GM12892 (cell line): ENCODE measurements at regions not wholly inside any gene's neighbourhood (a gene's known extent, or its start where the extent isn't known, plus 50 kb on each side); places are given as distances from the start of the nearest gene placed in this dataset.

Source experiments
- DNase-seq: peaks from one replicate; pipeline ENCODE4 v3.0.0; 2011; ENCODE audit not compliant: insufficient read length
- FAIRE-seq: peaks from 2 replicates; lab custom pipeline; 2011; peaks lifted over from hg19 to GRCh38; lab: Jason Lieb, UNC
- POLR2A ChIP-seq: IDR thresholded peaks from 2 replicates; pipeline ENCODE4 v1.6.1; 2011; ENCODE audit warnings: low read depth, low read length, control low read depth
- POLR2AphosphoS5 ChIP-seq: IDR thresholded peaks from 2 replicates; pipeline ENCODE4 v1.6.1; 2011; ENCODE audit warnings: low read depth, low read length, control low read depth
- TAF1 ChIP-seq: IDR thresholded peaks from 2 replicates; pipeline ENCODE4 v1.6.1; 2011; ENCODE audit warnings: low read depth, mild to moderate bottlenecking, control low read depth, low read length, borderline replicate concordance

GRCh38 chr16:85543536-85543935 is 69.6 kb upstream of the GSE1 start:
- FAIRE-seq = no peak

DNA sequence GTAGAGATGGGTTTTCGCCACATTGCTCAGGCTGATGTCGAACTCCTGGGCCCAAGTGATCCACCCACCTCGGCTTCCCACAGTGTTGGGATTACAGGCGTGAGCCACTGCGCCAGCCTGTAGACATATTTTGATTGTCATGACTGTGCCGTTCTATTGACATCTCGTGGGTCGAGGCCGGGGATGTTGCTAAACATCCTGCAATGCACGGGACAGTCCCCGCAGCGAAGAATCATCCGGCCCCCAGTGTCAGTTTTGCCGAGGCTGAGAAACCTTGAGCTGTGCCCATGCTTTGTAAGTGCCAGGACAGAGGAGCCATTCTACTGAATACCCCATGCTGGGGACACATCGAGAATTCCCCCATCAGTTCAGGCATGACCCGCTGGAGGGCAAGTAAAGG is 69.1 kb upstream of the GSE1 start:
- TF ChIP-seq POLR2A = no peak
- TF ChIP-seq POLR2AphosphoS5 = no peak
- no peak for TF ChIP-seq TAF1
- FAIRE-seq = no peak
- DNase-seq = no peak

More at GRCh38 chr16:85543536-85543935, 69.6 kb upstream of the GSE1 start:
- no peak for DNase-seq
- TF ChIP-seq POLR2A = no peak
- no peak for TF ChIP-seq TAF1
- no peak for TF ChIP-seq POLR2AphosphoS5

- FAIRE-seq (no peak), DNase-seq (no peak)
- TF ChIP-seq TAF1 (no peak), POLR2AphosphoS5 (no peak), POLR2A (no peak)
These were observed 68.5 kb upstream of the GSE1 start for GRCh38 chr16:85544668-85545067.

DNA sequence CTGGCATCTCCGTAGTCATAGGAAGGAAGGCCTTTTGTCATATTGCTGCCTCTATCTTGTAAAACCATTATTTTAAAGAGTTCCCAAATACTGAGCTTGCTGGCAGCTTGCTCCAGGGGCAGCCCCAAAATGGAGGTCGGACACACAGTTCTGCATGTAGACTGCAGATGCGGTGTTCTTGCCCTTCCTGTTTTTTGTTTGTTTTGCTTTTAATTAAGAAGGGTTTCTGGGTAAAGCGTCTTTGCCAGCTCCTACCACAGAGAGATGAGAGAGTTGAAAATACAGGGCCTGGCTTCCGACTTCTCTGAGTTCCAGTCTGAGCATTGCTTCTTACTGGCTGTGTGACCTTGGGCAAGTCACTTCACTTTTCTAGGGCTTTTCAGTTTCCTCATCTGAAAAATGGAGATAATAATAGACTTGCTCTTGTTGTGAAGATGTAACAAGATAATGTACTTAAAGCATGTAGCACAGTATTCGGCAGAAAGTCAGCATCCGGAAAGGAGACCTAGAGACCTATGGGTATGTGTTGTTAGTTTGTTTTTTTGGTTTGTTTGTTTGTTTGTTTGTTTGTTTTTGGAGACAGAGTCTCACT is 67.8 kb upstream of the GSE1 start:
- DNase-seq (no peak), FAIRE-seq (no peak)
- TF ChIP-seq POLR2A = no peak
- TF ChIP-seq TAF1 = no peak
- no peak for TF ChIP-seq POLR2AphosphoS5

GRCh38 chr16:85546585-85547447 is 66.3 kb upstream of the GSE1 start:
- DNase-seq = no peak
- FAIRE-seq = no peak
- TF ChIP-seq POLR2AphosphoS5 (no peak), POLR2A (no peak), TAF1 (no peak)

DNA sequence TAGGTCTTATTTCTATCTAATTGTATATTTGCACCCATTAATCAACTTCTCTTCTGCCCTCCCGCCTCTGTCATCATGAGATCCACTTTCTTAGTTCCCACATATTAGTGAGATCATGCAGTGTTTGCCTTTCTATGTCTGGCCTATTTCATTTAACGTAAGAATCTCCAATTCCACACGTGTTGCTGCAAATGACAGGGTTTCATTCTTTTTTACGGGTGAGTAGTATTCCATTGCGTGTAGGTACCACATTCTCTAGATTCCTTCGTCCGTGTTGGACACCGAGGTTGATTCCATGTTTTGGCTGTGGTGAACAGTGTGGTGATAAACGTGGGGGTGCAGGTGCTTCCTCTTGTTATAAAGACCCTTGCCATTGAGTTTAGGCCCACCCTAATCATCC is 64.7 kb upstream of the GSE1 start:
- FAIRE-seq = no peak
- DNase-seq = no peak
- TF ChIP-seq TAF1 (no peak), POLR2A (no peak), POLR2AphosphoS5 (no peak)

GRCh38 chr16:85549766-85550421 is 63.2 kb upstream of the GSE1 start:
- FAIRE-seq (no peak), DNase-seq (no peak)
- no peak for TF ChIP-seq TAF1
- TF ChIP-seq POLR2AphosphoS5 = no peak
- no peak for TF ChIP-seq POLR2A

DNA sequence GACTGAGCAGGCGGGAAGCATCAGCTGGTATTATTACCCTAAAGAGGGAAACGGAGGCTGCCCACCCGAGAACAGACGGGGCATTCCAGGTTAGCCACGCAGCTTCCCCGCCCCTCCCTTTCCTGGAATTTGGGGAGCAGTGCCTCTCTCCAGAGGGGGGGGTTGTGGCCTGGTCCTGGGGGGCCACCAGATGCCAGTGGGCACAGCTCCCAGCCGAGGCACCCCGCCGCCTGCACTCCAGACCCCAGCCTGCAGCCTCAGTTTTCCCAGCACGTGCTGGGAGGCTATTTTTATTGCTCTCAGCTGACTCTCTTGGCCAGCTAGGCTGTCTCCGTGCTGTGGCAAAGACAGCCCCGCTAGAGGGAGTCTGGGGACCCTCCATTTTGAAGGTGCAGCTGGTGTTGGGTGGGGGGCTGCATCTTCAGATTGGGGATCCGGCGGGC is 62.7 kb upstream of the GSE1 start:
- FAIRE-seq (no peak), DNase-seq (no peak)
- TF ChIP-seq TAF1 (no peak), POLR2A (no peak), POLR2AphosphoS5 (no peak)

- TF ChIP-seq POLR2A (no peak), POLR2AphosphoS5 (no peak), TAF1 (no peak)
- DNase-seq (no peak), FAIRE-seq (no peak)
These were observed 61.9 kb upstream of the GSE1 start for GRCh38 chr16:85550953-85551924.

DNA sequence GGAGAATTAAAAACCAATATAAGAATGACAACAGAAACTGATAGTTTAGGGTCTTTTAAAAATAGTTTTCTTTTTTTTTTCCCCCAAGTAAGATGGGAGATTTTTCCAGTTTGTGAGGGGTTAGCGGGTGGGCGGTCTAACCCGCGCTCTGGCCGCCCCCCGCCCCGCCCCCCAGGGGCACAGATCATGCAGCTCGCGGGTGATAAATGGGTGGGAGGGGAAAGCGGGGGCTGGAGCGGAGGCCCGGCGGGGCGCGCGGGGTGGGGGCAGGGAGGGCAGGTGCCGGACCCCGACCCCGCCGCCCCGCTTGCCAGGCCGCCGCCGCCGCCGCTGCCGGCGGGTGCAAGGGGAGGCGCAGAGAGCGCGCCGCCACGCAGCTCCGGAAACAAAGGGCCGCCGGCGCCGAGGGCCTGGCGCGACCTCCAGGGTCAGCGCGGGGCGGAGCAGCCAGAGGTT is 60.1 kb upstream of the GSE1 start:
- DNase-seq = no peak
- no peak for FAIRE-seq
- TF ChIP-seq TAF1 (no peak), POLR2AphosphoS5 (no peak), POLR2A (no peak)
